Activated T-helper 1 cell treated with anti-CD3 and anti-CD28 coated beads, Interleukin-12 subunit alpha, Interleukin-12 subunit beta, Interleukin-2, Interleukin-4 antibody, amounts not matched to agents 30 ng/mL and 10 ng/mL and 1 ng/mL, durations not matched to agents 14 hours and 24 hours and 36 hours (primary cell): ENCODE measurements at regions not wholly inside any gene's neighbourhood (a gene's known extent, or its start where the extent isn't known, plus 50 kb on each side); places are given as distances from the start of the nearest gene placed in this dataset.

Source experiments
- DNase-seq: peaks from one replicate; pipeline ENCODE4 v3.0.0; 2021; ENCODE audit warnings: low spot score
- H3K27ac Mint-ChIP-seq: one replicate; pipeline ENCODE4 v1.8.0; 2021; ENCODE audit warnings: mild to moderate bottlenecking, mixed read lengths
- H3K27me3 Mint-ChIP-seq: one replicate; pipeline ENCODE4 v1.8.0; 2022; ENCODE audit warnings: mild to moderate bottlenecking, moderate library complexity, mixed read lengths; ENCODE audit not compliant: insufficient read depth
- H3K36me3 Mint-ChIP-seq: one replicate; pipeline ENCODE4 v1.8.0; 2021; ENCODE audit warnings: low read depth, mixed read lengths
- H3K4me1 Mint-ChIP-seq: one replicate; pipeline ENCODE4 v1.8.0; 2021; ENCODE audit warnings: low read depth, mixed read lengths
- H3K4me3 Mint-ChIP-seq: one replicate; pipeline ENCODE4 v1.8.0; 2021; ENCODE audit warnings: mild to moderate bottlenecking, moderate library complexity, mixed read lengths
- H3K9me3 Mint-ChIP-seq: one replicate; pipeline ENCODE4 v1.8.0; 2021; ENCODE audit warnings: mixed read lengths
- intact Hi-C: fragments of 100-400 bp; cut with micrococcal nuclease; formaldehyde crosslinking; loops from one replicate; pipeline ENCODE4 v1.15.1; 2024

GRCh38 chr6:113142671-113143174 is 714.4 kb upstream of the MARCKS start:
- no peak for DNase-seq
- no peaks in the 10 kb centered on the region for H3K4me1 Mint-ChIP-seq
- no peak overlapping the region for H3K4me3 Mint-ChIP-seq
- no peak overlapping the region for H3K27ac Mint-ChIP-seq
- no peaks in the 10 kb centered on the region for H3K36me3 Mint-ChIP-seq
- no peaks in the 10 kb centered on the region for H3K27me3 Mint-ChIP-seq
- intact Hi-C loops = no loop called here
- peaks cover 6% of the 10 kb centered on the region for H3K9me3 Mint-ChIP-seq

GRCh38 chr6:113143206-113143605 is 713.9 kb upstream of the MARCKS start:
- H3K9me3 Mint-ChIP-seq = peaks cover 6% of the 10 kb centered on the region
- H3K4me1 Mint-ChIP-seq = no peaks in the 10 kb centered on the region
- no peak for DNase-seq
- intact Hi-C loops = no loop called here
- no peaks in the 10 kb centered on the region for H3K27me3 Mint-ChIP-seq
- no peak overlapping the region for H3K4me3 Mint-ChIP-seq
- H3K36me3 Mint-ChIP-seq = no peaks in the 10 kb centered on the region
- H3K27ac Mint-ChIP-seq = no peak overlapping the region

DNA sequence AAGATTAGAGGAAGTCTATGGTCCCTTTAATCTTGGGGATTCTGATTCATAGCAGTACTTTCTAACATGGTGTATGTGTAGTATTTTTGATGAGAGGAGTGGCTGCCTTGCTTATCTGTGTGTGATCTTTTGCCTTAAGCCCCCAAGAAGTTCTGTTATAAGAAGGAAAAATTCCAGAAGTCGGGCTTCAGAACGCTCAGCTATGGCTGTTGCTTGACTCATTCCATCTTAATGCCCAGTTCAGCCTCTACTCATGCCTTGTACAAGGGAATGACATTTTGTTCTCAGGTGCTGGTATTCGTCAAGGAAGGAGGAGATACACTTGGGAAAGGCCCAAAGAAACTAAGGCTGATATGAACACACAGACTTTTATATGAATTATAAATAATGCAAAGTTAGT is 713.0 kb upstream of the MARCKS start:
- no peaks in the 10 kb centered on the region for H3K27me3 Mint-ChIP-seq
- no peak overlapping the region for H3K4me3 Mint-ChIP-seq
- no peak for DNase-seq
- intact Hi-C loops = no loop called here
- no peak overlapping the region for H3K27ac Mint-ChIP-seq
- H3K9me3 Mint-ChIP-seq = peaks cover 6% of the 10 kb centered on the region
- no peaks in the 10 kb centered on the region for H3K4me1 Mint-ChIP-seq
- no peaks in the 10 kb centered on the region for H3K36me3 Mint-ChIP-seq

- Mint-ChIP-seq H3K27ac (no peak overlapping the region), H3K27me3 (no peaks in the 10 kb centered on the region), H3K4me3 (no peak overlapping the region), H3K9me3 (peaks cover 2% of the 10 kb centered on the region), H3K36me3 (no peaks in the 10 kb centered on the region), H3K4me1 (no peaks in the 10 kb centered on the region)
- intact Hi-C loops = no loop called here
- DNase-seq = no peak
These were observed 710.3 kb upstream of the MARCKS start for GRCh38 chr6:113146878-113147277.

- H3K36me3 Mint-ChIP-seq = no peaks in the 10 kb centered on the region
- no peaks in the 10 kb centered on the region for H3K9me3 Mint-ChIP-seq
- H3K4me3 Mint-ChIP-seq = no peak overlapping the region
- no peaks in the 10 kb centered on the region for H3K27me3 Mint-ChIP-seq
- intact Hi-C loops = no loop called here
- DNase-seq = no peak
- H3K4me1 Mint-ChIP-seq = no peaks in the 10 kb centered on the region
- no peak overlapping the region for H3K27ac Mint-ChIP-seq
These were observed 709.6 kb upstream of the MARCKS start for GRCh38 chr6:113147544-113147943.

- H3K4me1 Mint-ChIP-seq = no peaks in the 10 kb centered on the region
- no peak overlapping the region for H3K4me3 Mint-ChIP-seq
- H3K9me3 Mint-ChIP-seq = no peaks in the 10 kb centered on the region
- no peaks in the 10 kb centered on the region for H3K27me3 Mint-ChIP-seq
- no peak for DNase-seq
- no peaks in the 10 kb centered on the region for H3K36me3 Mint-ChIP-seq
- no peak overlapping the region for H3K27ac Mint-ChIP-seq
- intact Hi-C loops = no loop called here
These were observed 708.6 kb upstream of the MARCKS start for GRCh38 chr6:113148566-113148965.

- no peak for DNase-seq
- no peak overlapping the region for H3K4me3 Mint-ChIP-seq
- no peak overlapping the region for H3K27ac Mint-ChIP-seq
- no peaks in the 10 kb centered on the region for H3K9me3 Mint-ChIP-seq
- no peaks in the 10 kb centered on the region for H3K36me3 Mint-ChIP-seq
- no peaks in the 10 kb centered on the region for H3K27me3 Mint-ChIP-seq
- intact Hi-C loops = no loop called here
- H3K4me1 Mint-ChIP-seq = no peaks in the 10 kb centered on the region
These were observed 707.6 kb upstream of the MARCKS start for GRCh38 chr6:113149511-113149910.

DNA sequence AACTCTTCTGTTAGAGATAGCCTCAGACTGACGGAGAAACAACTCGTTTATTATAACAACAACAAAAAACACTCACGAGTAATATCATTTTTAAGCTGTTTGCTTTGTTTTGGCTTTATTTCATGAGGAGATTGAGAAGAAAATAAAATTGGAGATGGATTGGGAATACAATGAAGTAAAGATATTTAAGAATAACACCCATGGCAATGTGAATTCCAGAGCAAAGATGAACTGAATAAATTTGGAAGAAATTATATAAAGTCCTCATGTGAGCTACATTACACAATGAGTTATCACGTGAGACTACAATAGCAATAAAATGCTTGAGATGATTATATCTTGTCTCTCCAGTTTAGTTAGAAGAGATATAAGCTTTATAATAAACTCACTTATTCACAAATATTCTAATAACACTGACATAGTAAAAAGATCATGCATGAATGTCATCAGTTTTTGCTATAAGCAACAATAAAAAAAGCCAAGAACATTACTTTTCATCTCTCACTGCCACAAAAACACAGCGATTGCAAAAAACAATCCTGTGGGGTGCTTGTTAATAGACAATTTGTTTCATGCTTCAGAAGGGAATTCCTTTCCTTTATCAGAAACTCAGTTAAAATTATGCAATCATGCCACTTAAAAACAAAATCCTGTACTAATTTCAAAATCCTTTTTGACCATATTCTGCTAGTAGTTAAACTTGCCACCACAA is 696.7 kb upstream of the MARCKS start:
- Mint-ChIP-seq H3K4me3 (no peak overlapping the region), H3K36me3 (no peaks in the 10 kb centered on the region), H3K9me3 (no peaks in the 10 kb centered on the region), H3K4me1 (no peaks in the 10 kb centered on the region), H3K27me3 (no peaks in the 10 kb centered on the region), H3K27ac (no peak overlapping the region)
- no peak for DNase-seq
- intact Hi-C loops = no loop called here

- Mint-ChIP-seq H3K27ac (no peak overlapping the region), H3K27me3 (no peaks in the 10 kb centered on the region), H3K4me3 (no peak overlapping the region), H3K36me3 (no peaks in the 10 kb centered on the region), H3K4me1 (no peaks in the 10 kb centered on the region), H3K9me3 (no peaks in the 10 kb centered on the region)
- intact Hi-C loops = no loop called here
- no peak for DNase-seq
These were observed 696.2 kb upstream of the MARCKS start for GRCh38 chr6:113161018-113161315.

- intact Hi-C loops = no loop called here
- Mint-ChIP-seq H3K27ac (no peak overlapping the region), H3K27me3 (no peaks in the 10 kb centered on the region), H3K36me3 (no peaks in the 10 kb centered on the region), H3K4me3 (no peak overlapping the region), H3K4me1 (no peaks in the 10 kb centered on the region), H3K9me3 (no peaks in the 10 kb centered on the region)
- no peak for DNase-seq
These were observed 694.4 kb upstream of the MARCKS start for GRCh38 chr6:113162739-113163138.

GRCh38 chr6:113168057-113168456 is 689.1 kb upstream of the MARCKS start:
- DNase-seq = no peak
- Mint-ChIP-seq H3K27me3 (no peaks in the 10 kb centered on the region), H3K4me3 (no peak overlapping the region), H3K36me3 (no peaks in the 10 kb centered on the region), H3K4me1 (no peaks in the 10 kb centered on the region), H3K9me3 (no peaks in the 10 kb centered on the region), H3K27ac (no peak overlapping the region)
- intact Hi-C loops = no loop called here

DNA sequence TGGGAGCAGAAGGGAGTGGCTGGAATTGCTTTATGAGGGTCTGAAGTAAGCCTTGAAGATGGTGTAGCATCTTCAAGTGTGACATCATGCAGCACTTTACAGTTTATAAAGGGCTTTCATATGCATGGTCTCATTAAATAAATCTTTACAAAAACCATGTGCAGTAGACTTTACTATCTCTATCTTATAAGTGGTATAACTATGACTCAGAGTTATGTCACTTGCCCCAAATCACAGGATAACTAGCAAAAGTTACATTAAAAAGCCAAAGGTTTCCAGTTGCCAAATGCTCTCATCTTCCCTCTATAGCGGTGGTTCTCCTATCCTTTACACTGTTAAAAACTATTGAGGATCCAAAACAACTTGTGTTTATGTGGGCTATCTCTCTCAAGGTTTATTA is 687.7 kb upstream of the MARCKS start:
- no peaks in the 10 kb centered on the region for H3K36me3 Mint-ChIP-seq
- H3K4me3 Mint-ChIP-seq = no peak overlapping the region
- H3K27ac Mint-ChIP-seq = no peak overlapping the region
- no peaks in the 10 kb centered on the region for H3K9me3 Mint-ChIP-seq
- DNase-seq = no peak
- H3K27me3 Mint-ChIP-seq = no peaks in the 10 kb centered on the region
- intact Hi-C loops = no loop called here
- H3K4me1 Mint-ChIP-seq = no peaks in the 10 kb centered on the region

DNA sequence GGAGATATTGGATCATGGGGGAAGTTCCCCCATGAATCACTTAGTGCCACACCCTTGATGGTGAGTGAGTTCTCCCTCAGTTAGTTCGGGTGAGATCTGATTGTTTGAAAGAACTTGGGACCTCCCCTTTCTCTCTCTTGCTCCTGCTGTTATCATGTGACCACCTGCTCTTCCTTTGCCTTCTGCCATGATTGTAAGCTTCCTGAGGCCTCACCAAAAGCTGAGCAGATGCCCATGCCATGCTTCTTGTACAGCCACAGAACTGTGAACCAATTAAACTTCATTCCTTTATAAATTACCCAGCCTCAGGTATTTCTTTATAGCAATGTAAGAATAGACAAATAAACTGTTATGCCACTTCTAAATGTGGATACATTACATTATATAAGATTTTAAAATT is 686.7 kb upstream of the MARCKS start:
- no peaks in the 10 kb centered on the region for H3K4me1 Mint-ChIP-seq
- intact Hi-C loops = no loop called here
- no peak overlapping the region for H3K27ac Mint-ChIP-seq
- no peaks in the 10 kb centered on the region for H3K36me3 Mint-ChIP-seq
- no peaks in the 10 kb centered on the region for H3K9me3 Mint-ChIP-seq
- no peaks in the 10 kb centered on the region for H3K27me3 Mint-ChIP-seq
- no peak overlapping the region for H3K4me3 Mint-ChIP-seq
- DNase-seq = no peak

DNA sequence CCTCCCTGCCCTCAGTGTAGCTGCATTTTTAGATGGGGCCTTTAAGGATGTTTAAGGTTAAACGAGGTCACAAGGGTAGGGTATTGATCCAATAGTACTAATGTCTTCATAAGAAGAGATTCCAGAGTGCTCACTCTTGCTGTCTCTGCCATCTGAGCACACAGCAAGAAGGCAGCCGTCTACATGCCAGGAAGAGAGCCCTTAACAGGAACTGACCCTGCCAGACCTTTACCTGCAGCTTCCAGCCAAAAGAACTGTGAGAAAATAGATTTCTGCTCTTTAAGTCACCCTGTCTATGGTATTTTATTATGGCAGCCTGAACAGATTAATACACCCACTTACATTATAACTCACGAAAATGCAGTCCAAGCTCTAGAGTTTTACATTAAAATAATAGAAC is 685.3 kb upstream of the MARCKS start:
- no peak overlapping the region for H3K27ac Mint-ChIP-seq
- DNase-seq = no peak
- intact Hi-C loops = no loop called here
- no peak overlapping the region for H3K4me3 Mint-ChIP-seq
- H3K9me3 Mint-ChIP-seq = no peaks in the 10 kb centered on the region
- H3K36me3 Mint-ChIP-seq = no peaks in the 10 kb centered on the region
- H3K4me1 Mint-ChIP-seq = no peaks in the 10 kb centered on the region
- H3K27me3 Mint-ChIP-seq = no peaks in the 10 kb centered on the region
